HEK293T (cell line): ENCODE measurements at regions not wholly inside any gene's neighbourhood (a gene's known extent, or its start where the extent isn't known, plus 50 kb on each side); places are given as distances from the start of the nearest gene placed in this dataset.

Source experiments
- ARNT ChIP-seq: fragments of 450-650 bp; IDR thresholded peaks from 2 replicates; pipeline ENCODE4 v1.6.1; 2017; ENCODE audit warnings: mild to moderate bottlenecking
- ELF4 ChIP-seq: fragments of 450-650 bp; IDR thresholded peaks from 2 replicates; pipeline ENCODE4 v1.6.1; 2017; ENCODE audit warnings: antibody characterized with exemption
- FOXK2 ChIP-seq: fragments of 450-650 bp; IDR thresholded peaks from 2 replicates; pipeline ENCODE4 v1.6.1; 2016; ENCODE audit warnings: mild to moderate bottlenecking
- FOXM1 ChIP-seq: fragments of 450-650 bp; IDR thresholded peaks from 2 replicates; pipeline ENCODE4 v1.6.1; 2017; ENCODE audit warnings: mild to moderate bottlenecking, borderline replicate concordance
- SP1 ChIP-seq: fragments of 450-650 bp; IDR thresholded peaks from 2 replicates; pipeline ENCODE4 v1.6.1; 2017
- SUZ12 ChIP-seq: fragments of 450-650 bp; IDR thresholded peaks from 2 replicates; pipeline ENCODE4 v1.6.1; 2016; ENCODE audit warnings: mild to moderate bottlenecking

DNA sequence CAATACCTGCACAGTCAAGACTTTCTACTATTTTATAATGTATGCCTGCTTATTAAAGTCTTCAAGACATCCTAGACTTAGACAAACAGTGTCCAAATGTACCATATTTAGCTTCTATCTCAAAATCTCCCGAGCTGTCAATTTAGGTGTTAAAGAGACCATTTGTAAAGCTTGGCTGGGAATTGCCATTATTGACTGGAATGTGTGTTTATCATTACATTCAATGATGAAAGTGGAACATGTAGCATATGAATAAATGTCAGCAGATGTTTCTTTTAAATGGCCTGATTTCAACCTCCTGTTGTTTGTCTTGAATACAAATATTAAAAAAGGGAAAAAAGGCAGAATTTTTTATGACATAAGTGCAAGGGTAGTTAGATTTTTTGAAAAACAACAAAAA lies 572.3 kb downstream of the PRKD1 start:
- no peak for TF ChIP-seq FOXM1
- no peak for TF ChIP-seq SP1
- no peak for TF ChIP-seq SUZ12
- no peak for TF ChIP-seq ARNT
- no peak for TF ChIP-seq FOXK2
- no peak for TF ChIP-seq ELF4
